Neural progenitor cell (in vitro differentiated cells): ENCODE measurements at regions not wholly inside any gene's neighbourhood (a gene's known extent, or its start where the extent isn't known, plus 50 kb on each side); places are given as distances from the start of the nearest gene placed in this dataset.

Experiments
- DNase-seq: peaks from one replicate; pipeline ENCODE4 v3.0.0-alpha.2; 2016; ENCODE audit warnings: low spot score
- H2AFZ ChIP-seq: fragments of 200-600 bp; sonication (generic); replicated peaks from 2 replicates; pipeline ENCODE4 v1.6.1; 2016; ENCODE audit warnings: antibody characterized with exemption
- H3F3A ChIP-seq: fragments of 200-600 bp; sonication (generic); 2 replicates; pipeline ENCODE4 v1.6.1; 2016; ENCODE audit warnings: antibody characterized with exemption, low read depth
- H3K27ac ChIP-seq: fragments of 200-600 bp; sonication (generic); 2 replicates; pipeline ENCODE4 v1.5.1; 2016; ENCODE audit warnings: mild to moderate bottlenecking
- H3K27me3 ChIP-seq: fragments of 200-600 bp; sonication (generic); 2 replicates; pipeline ENCODE4 v1.6.1; 2016; ENCODE audit warnings: mild to moderate bottlenecking, moderate library complexity
- H3K36me3 ChIP-seq: fragments of 200-600 bp; sonication (generic); 2 replicates; pipeline ENCODE4 v1.5.1; 2016
- H3K4me1 ChIP-seq: fragments of 200-600 bp; sonication (generic); 2 replicates; pipeline ENCODE4 v1.6.1; 2016; ENCODE audit warnings: mixed run types
- H3K4me2 ChIP-seq: fragments of 200-600 bp; sonication (generic); 2 replicates; pipeline ENCODE4 v1.6.1; 2016
- H3K4me3 ChIP-seq: fragments of 200-600 bp; sonication (generic); 2 replicates; pipeline ENCODE4 v1.5.1; 2016
- H3K79me2 ChIP-seq: fragments of 200-600 bp; sonication (generic); 2 replicates; pipeline ENCODE4 v1.6.1; 2016; ENCODE audit warnings: low read depth
- H3K9ac ChIP-seq: fragments of 200-600 bp; sonication (generic); 2 replicates; pipeline ENCODE4 v1.6.1; 2016
- H3K9me3 ChIP-seq: fragments of 200-600 bp; sonication (generic); 2 replicates; pipeline ENCODE4 v1.5.1; 2016; ENCODE audit warnings: low read depth
- H4K20me1 ChIP-seq: fragments of 200-600 bp; sonication (generic); 2 replicates; pipeline ENCODE4 v1.6.1; 2016; ENCODE audit warnings: low read depth
- H3K27ac Mint-ChIP-seq: 3 replicates; pipeline ENCODE4 v1.8.0; 2021; ENCODE audit warnings: mixed read lengths
- H3K27me3 Mint-ChIP-seq: 2 replicates; pipeline ENCODE4 v1.8.0; 2022; ENCODE audit warnings: low read depth, mild to moderate bottlenecking, inconsistent platforms, moderate library complexity, mixed read lengths; ENCODE audit not compliant: insufficient read depth
- H3K36me3 Mint-ChIP-seq: 3 replicates; pipeline ENCODE4 v1.8.0; 2021; ENCODE audit warnings: mixed read lengths
- H3K4me1 Mint-ChIP-seq: 3 replicates; pipeline ENCODE4 v1.8.0; 2021; ENCODE audit warnings: mixed read lengths
- H3K4me3 Mint-ChIP-seq: 3 replicates; pipeline ENCODE4 v1.8.0; 2021; ENCODE audit warnings: mild to moderate bottlenecking, moderate library complexity, mixed read lengths
- H3K9me3 Mint-ChIP-seq: 3 replicates; pipeline ENCODE4 v1.8.0; 2020; ENCODE audit warnings: mixed read lengths
- CTCF ChIP-seq: fragments of 200-600 bp; sonication (generic); IDR thresholded peaks from 2 replicates; pipeline ENCODE4 v1.5.1; 2017; ENCODE audit warnings: antibody characterized with exemption, mild to moderate bottlenecking
- EZH2 ChIP-seq: fragments of 200-600 bp; sonication (generic); IDR thresholded peaks from 2 replicates; pipeline ENCODE4 v1.6.1; 2017; ENCODE audit warnings: antibody characterized with exemption, mild to moderate bottlenecking, moderate library complexity
- EZH2phosphoT487 ChIP-seq: fragments of 200-600 bp; sonication (generic); IDR thresholded peaks from 2 replicates; pipeline ENCODE4 v1.6.1; 2017; ENCODE audit warnings: antibody characterized with exemption

GRCh38 chr10:31124852-31125251 lies 93.2 kb upstream of the ZNF438 start:
- H3K36me3 ChIP-seq: no peaks in the 10 kb centered on the region
- no peak overlapping the region for H3K9ac ChIP-seq
- no peaks in the 10 kb centered on the region for H3K36me3 Mint-ChIP-seq
- H3K79me2 ChIP-seq: no peaks in the 10 kb centered on the region
- H3K4me1 Mint-ChIP-seq: peaks cover 27% of the 10 kb centered on the region
- H3F3A ChIP-seq: no peaks in the 10 kb centered on the region
- H3K27ac ChIP-seq: no peak overlapping the region
- H3K4me3 ChIP-seq: no peak overlapping the region
- H3K4me3 Mint-ChIP-seq: no peak overlapping the region
- peaks cover 7% of the 10 kb centered on the region for H3K27me3 Mint-ChIP-seq
- H3K9me3 Mint-ChIP-seq: no peaks in the 10 kb centered on the region
- peaks cover 4% of the 10 kb centered on the region for H3K4me1 ChIP-seq
- no peak overlapping the region for H3K4me2 ChIP-seq
- no peaks in the 10 kb centered on the region for H4K20me1 ChIP-seq
- H3K9me3 ChIP-seq: no peaks in the 10 kb centered on the region
- TF ChIP-seq EZH2phosphoT487 (no peak), EZH2 (no peak), CTCF (no peak)
- no peak overlapping the region for H2AFZ ChIP-seq
- no peak for DNase-seq
- H3K27me3 ChIP-seq: no peaks in the 10 kb centered on the region
- H3K27ac Mint-ChIP-seq: no peak overlapping the region

- DNase-seq: no peak
- H3K79me2 ChIP-seq: no peaks in the 10 kb centered on the region
- TF ChIP-seq EZH2phosphoT487 (no peak), CTCF (no peak), EZH2 (no peak)
- no peaks in the 10 kb centered on the region for H3F3A ChIP-seq
- peaks cover 37% of the 10 kb centered on the region for H3K4me1 Mint-ChIP-seq
- no peak overlapping the region for H3K27ac ChIP-seq
- H3K9me3 Mint-ChIP-seq: no peaks in the 10 kb centered on the region
- no peaks in the 10 kb centered on the region for H3K27me3 ChIP-seq
- no peaks in the 10 kb centered on the region for H3K36me3 Mint-ChIP-seq
- H3K27ac Mint-ChIP-seq: no peak overlapping the region
- H3K9me3 ChIP-seq: no peaks in the 10 kb centered on the region
- no peaks in the 10 kb centered on the region for H4K20me1 ChIP-seq
- no peak overlapping the region for H3K9ac ChIP-seq
- no peak overlapping the region for H3K4me3 ChIP-seq
- no peak overlapping the region for H3K4me3 Mint-ChIP-seq
- H3K36me3 ChIP-seq: no peaks in the 10 kb centered on the region
- no peak overlapping the region for H3K4me2 ChIP-seq
- H2AFZ ChIP-seq: no peak overlapping the region
- H3K27me3 Mint-ChIP-seq: peaks cover 10% of the 10 kb centered on the region
- peaks cover 4% of the 10 kb centered on the region for H3K4me1 ChIP-seq
These were observed 94.1 kb upstream of the ZNF438 start for GRCh38 chr10:31125789-31126188.

GRCh38 chr10:31126593-31126992 lies 94.9 kb upstream of the ZNF438 start:
- no peak overlapping the region for H2AFZ ChIP-seq
- DNase-seq: no peak

More at GRCh38 chr10:31126593-31126992, 94.9 kb upstream of the ZNF438 start:
- H3K27me3 Mint-ChIP-seq: peaks cover 10% of the 10 kb centered on the region
- H3K9ac ChIP-seq: no peak overlapping the region
- H3K4me3 ChIP-seq: no peak overlapping the region
- no peak overlapping the region for H3K4me2 ChIP-seq
- no peak for TF ChIP-seq EZH2phosphoT487
- no peak for TF ChIP-seq CTCF
- no peak for TF ChIP-seq EZH2
- no peak overlapping the region for H3K27ac ChIP-seq
- no peaks in the 10 kb centered on the region for H3K36me3 Mint-ChIP-seq
- peaks cover 4% of the 10 kb centered on the region for H3K4me1 ChIP-seq
- peaks cover 37% of the 10 kb centered on the region for H3K4me1 Mint-ChIP-seq
- no peaks in the 10 kb centered on the region for H4K20me1 ChIP-seq
- no peaks in the 10 kb centered on the region for H3K27me3 ChIP-seq
- H3K4me3 Mint-ChIP-seq: no peak overlapping the region
- no peaks in the 10 kb centered on the region for H3K9me3 ChIP-seq
- H3F3A ChIP-seq: no peaks in the 10 kb centered on the region
- no peak overlapping the region for H3K27ac Mint-ChIP-seq
- H3K36me3 ChIP-seq: no peaks in the 10 kb centered on the region
- H3K79me2 ChIP-seq: no peaks in the 10 kb centered on the region
- H3K9me3 Mint-ChIP-seq: no peaks in the 10 kb centered on the region
